ENCODE measurements at regions not wholly inside any gene's neighbourhood (a gene's known extent, or its start where the extent isn't known, plus 50 kb on each side); places are given as distances from the start of the nearest gene placed in this dataset.

GRCh38 chr10:6956562-6956961, 376.5 kb upstream of the PRKCQ start:
- no peaks in the 10 kb centered on the region for H3K9me3 ChIP-seq
- no peak for TF ChIP-seq POLR2A (IDR thresholded peaks at IDR 0.05)
- H3K4me3 ChIP-seq = no peak overlapping the region
- no peaks in the 10 kb centered on the region for H3K36me3 ChIP-seq
- WGBS, 2 donors = 77 to 79% methylated on average over 3 of the region's 3 CpGs
- H3K27me3 ChIP-seq = no peaks in the 10 kb centered on the region
- DNase-seq (ENCODE audit: low spot score in 2 of 2) = no peak
- H3K4me1 ChIP-seq = peaks cover 0 to 3% (median 0%) of the 10 kb centered on the region in 4 donors
- no peak overlapping the region for H3K27ac ChIP-seq

GRCh38 chr10:6953271-6953801, 373.3 kb upstream of the PRKCQ start:
- 38 to 55% methylated on average over 6 of the region's 6 CpGs for WGBS, 2 donors
- Histone ChIP-seq H3K4me3 (no peak overlapping the region), H3K4me1 (peaks cover 0 to 3% (median 0%) of the 10 kb centered on the region in 4 donors), H3K36me3 (no peaks in the 10 kb centered on the region), H3K27me3 (no peaks in the 10 kb centered on the region), H3K9me3 (no peaks in the 10 kb centered on the region), H3K27ac (no peak overlapping the region)
- TF ChIP-seq EP300 (IDR thresholded peaks at IDR 0.05) (no peak), POLR2A (IDR thresholded peaks at IDR 0.05) (no peak)
- TF ChIP-seq, protein P1, sequence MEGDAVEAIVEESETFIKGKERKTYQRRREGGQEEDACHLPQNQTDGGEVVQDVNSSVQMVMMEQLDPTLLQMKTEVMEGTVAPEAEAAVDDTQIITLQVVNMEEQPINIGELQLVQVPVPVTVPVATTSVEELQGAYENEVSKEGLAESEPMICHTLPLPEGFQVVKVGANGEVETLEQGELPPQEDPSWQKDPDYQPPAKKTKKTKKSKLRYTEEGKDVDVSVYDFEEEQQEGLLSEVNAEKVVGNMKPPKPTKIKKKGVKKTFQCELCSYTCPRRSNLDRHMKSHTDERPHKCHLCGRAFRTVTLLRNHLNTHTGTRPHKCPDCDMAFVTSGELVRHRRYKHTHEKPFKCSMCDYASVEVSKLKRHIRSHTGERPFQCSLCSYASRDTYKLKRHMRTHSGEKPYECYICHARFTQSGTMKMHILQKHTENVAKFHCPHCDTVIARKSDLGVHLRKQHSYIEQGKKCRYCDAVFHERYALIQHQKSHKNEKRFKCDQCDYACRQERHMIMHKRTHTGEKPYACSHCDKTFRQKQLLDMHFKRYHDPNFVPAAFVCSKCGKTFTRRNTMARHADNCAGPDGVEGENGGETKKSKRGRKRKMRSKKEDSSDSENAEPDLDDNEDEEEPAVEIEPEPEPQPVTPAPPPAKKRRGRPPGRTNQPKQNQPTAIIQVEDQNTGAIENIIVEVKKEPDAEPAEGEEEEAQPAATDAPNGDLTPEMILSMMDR (IDR thresholded peaks at IDR 0.05) = no peak
- DNase-seq (ENCODE audit: low spot score in 2 of 2) = peak in 1 of 2 donors; percentile 33

DNA sequence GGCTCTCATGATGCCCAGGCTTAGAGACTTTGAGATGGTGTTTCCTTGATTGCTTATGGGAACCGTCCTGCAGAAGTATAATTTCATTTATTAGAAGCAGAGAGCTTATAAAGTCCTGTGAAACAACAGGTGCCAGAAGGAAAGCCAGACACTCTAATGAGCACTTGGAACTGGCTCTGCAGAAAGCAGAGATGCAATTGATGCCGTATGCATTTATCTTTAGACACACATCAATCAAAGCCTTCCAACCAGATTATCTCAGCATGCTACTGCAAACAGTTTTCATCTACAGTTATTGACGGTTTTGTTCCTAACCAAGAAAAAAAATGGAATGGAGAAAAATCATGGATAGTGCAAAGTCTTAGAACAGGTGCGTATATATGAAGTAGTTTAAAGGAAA, 371.7 kb upstream of the PRKCQ start:
- TF ChIP-seq EP300 (IDR thresholded peaks at IDR 0.05) = no peak
- TF ChIP-seq, protein P1 (IDR thresholded peaks at IDR 0.05) = no peak
- TF ChIP-seq POLR2A (IDR thresholded peaks at IDR 0.05) = no peak
- Histone ChIP-seq H3K4me3 (no peak overlapping the region), H3K27ac (no peak overlapping the region), H3K4me1 (peaks cover 0 to 3% (median 0%) of the 10 kb centered on the region in 4 donors), H3K9me3 (no peaks in the 10 kb centered on the region), H3K27me3 (no peaks in the 10 kb centered on the region), H3K36me3 (no peaks in the 10 kb centered on the region)
- DNase-seq (ENCODE audit: low spot score in 2 of 2) = no peak
- WGBS, 2 donors = 90 to 93% methylated on average over 4 of the region's 4 CpGs

DNA sequence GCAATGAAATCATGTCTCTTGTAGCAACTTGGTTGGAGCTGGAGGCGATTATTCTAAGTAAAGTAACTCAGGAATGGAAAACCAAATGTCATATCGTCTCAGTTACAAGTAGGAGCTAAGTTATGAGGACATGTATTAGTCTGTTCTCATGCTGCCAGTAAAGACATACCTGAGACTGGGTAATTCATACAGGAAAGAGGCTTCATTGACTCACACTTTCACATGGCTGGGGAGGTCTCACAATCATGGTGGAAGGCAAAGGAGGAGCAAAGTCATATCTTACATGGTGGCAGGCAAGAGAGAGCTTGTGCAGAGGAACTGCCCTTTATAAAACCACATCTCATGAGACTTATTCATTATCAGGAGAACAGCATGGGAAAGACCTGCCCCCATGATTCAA, 370.1 kb upstream of the PRKCQ start:
- Histone ChIP-seq H3K27me3 (no peaks in the 10 kb centered on the region), H3K9me3 (no peaks in the 10 kb centered on the region), H3K4me1 (peaks cover 0 to 3% (median 0%) of the 10 kb centered on the region in 4 donors), H3K36me3 (no peaks in the 10 kb centered on the region), H3K4me3 (no peak overlapping the region), H3K27ac (no peak overlapping the region)
- 92 to 100% methylated on average over 2 of the region's 2 CpGs for WGBS, 2 donors
- DNase-seq (ENCODE audit: low spot score in 2 of 2) = no peak
- TF ChIP-seq POLR2A (IDR thresholded peaks at IDR 0.05) (no peak), EP300 (IDR thresholded peaks at IDR 0.05) (no peak)
- TF ChIP-seq, protein P1 (IDR thresholded peaks at IDR 0.05) = no peak

DNA sequence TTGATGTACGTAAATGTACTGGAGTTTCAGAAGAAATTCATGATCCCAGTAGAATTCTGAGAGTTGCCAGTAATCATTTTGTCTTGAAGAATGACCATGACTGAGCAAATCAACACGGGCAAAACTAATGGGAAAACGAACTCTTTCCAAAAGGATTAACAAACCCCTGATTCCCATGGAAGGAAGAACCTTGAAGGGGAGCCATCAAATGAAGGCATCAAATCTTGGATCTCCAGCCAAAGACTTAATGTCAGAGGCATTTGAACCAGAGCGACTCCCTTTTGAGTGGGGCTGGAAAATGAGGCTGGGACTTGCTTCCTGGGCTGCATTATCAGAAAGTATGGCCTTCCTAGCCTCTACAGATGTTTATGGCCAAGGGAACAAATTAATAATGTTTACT, 364.4 kb upstream of the PRKCQ start:
- Histone ChIP-seq H3K36me3 (no peaks in the 10 kb centered on the region), H3K27ac (no peak overlapping the region), H3K27me3 (no peaks in the 10 kb centered on the region), H3K4me3 (no peak overlapping the region), H3K4me1 (no peaks in the 10 kb centered on the region), H3K9me3 (no peaks in the 10 kb centered on the region)
- WGBS, 2 donors = 83 to 89% methylated on average over 4 of the region's 4 CpGs
- TF ChIP-seq, protein P1 (IDR thresholded peaks at IDR 0.05) = no peak
- TF ChIP-seq EP300 (IDR thresholded peaks at IDR 0.05) = no peak
- TF ChIP-seq POLR2A (IDR thresholded peaks at IDR 0.05) = no peak
- no peak for DNase-seq (ENCODE audit: low spot score in 2 of 2)

- Histone ChIP-seq H3K36me3 (no peaks in the 10 kb centered on the region), H3K4me1 (no peaks in the 10 kb centered on the region), H3K27me3 (no peaks in the 10 kb centered on the region), H3K4me3 (no peak overlapping the region), H3K27ac (no peak overlapping the region), H3K9me3 (no peaks in the 10 kb centered on the region)
- no peak for DNase-seq (ENCODE audit: low spot score in 2 of 2)
- 69 to 75% methylated on average over 5 of the region's 5 CpGs for WGBS, 2 donors
- TF ChIP-seq, protein P1 (IDR thresholded peaks at IDR 0.05) = no peak
- TF ChIP-seq POLR2A (IDR thresholded peaks at IDR 0.05) = no peak
- TF ChIP-seq EP300 (IDR thresholded peaks at IDR 0.05) = no peak
Measured at GRCh38 chr10:6938384-6938783, 358.3 kb upstream of the PRKCQ start.
